ENCODE measurements at regions not wholly inside any gene's neighbourhood (a gene's known extent, or its start where the extent isn't known, plus 50 kb on each side); places are given as distances from the start of the nearest gene placed in this dataset.
"Not testable (repeated sequence)": the region's sequence is repeated elsewhere in the genome, so short reads cannot be mapped to it uniquely, and the experiment has no call there.

DNA sequence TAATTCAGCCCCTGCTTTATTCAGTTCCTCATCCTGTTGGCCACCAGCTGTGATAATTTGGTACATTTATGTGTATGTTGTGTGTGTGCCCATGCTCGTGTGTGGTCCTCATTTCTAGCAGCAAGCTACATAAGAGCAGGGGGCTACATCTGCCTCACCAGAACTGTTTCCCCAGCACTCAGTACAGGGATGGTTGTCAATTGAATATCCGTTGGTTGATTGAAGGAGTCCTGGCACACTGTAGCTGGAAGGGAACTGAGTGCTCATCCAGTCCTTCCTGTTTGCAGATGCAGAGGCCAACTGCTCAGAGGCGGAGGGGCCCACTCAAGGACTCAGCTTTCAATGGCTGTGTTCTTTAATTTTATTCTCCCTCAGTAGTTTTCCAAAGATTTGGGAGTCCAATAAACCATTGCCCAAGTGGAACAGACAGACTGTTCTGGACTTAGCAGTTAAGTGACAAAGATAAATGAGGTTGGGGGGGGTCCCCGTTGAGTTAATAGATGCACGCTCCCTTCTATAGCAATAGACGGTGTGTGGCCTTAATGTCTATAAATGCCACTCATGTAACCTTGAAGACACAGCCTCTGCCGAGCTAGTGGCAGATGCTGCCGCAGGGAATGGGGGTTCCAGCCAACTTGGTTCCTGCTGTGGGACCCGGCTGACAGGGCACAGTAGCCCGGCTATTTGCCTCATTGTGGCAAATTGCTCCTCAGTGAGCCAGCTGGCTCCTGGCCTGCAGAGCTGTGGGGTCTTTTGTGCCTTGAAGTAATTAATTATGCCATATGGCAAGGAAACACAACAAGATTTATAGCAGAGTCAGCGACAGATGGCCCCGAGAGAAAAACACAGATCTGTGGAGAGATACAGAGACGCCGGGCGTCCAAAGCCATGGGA, 71.4 kb upstream of the GRK3 start:
- DNase-seq, result peak; percentile 5

DNA sequence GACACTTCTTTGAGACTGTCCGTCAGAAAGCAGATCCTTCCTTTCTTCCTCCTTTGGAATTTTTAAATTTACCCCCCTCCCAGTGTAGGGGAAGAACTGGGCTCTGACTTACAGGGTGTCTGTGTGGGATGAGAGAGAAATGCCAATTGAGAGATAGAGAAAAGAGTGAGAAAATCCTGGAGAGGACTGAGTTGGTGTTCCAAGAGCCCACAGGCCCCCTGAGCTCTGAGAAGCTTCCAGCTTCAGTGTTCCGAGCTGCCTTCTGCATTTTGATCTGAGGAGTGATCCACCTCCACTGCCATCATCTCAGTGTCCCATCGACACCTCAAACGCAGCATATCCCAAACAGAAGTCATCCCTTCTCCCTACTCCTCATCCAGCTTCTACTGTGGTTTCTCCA, 70.7 kb upstream of the GRK3 start:
- no peak for DNase-seq

GRCh38 chr22:25494774-25495173, 69.7 kb upstream of the GRK3 start:
- no peak for DNase-seq

DNA sequence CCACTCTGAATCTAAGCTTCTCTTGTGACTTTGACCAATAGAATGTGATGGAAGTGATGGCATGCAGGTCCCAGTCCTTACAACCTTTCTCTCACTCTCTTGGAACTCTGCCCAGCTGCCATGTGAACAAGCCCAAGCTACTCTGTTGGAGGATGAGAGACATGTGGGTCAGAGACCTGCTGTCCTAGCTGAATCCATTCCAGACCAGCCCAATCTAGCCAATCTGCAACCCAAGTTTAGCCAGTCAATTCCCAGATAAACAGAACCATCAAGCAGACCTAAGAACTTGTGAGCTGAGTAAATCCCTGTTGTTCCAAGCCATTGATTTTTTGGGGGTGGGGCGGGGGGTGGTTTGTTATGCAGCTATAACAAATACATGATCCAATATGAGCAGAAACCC, 69.2 kb upstream of the GRK3 start:
- no peak for DNase-seq

- DNase-seq, result no peak
Measured at GRCh38 chr22:25496396-25497064, 67.9 kb upstream of the GRK3 start.

- no peak for DNase-seq
Measured at GRCh38 chr22:25497181-25497641, 67.3 kb upstream of the GRK3 start.

GRCh38 chr22:25497716-25498115, 66.8 kb upstream of the GRK3 start:
- no peak for DNase-seq

GRCh38 chr22:25500671-25501070, 63.8 kb upstream of the GRK3 start:
- DNase-seq, result not testable (repeated sequence)

- DNase-seq, result not testable (repeated sequence)
Measured at GRCh38 chr22:25504017-25504416, 60.5 kb upstream of the GRK3 start.

DNA sequence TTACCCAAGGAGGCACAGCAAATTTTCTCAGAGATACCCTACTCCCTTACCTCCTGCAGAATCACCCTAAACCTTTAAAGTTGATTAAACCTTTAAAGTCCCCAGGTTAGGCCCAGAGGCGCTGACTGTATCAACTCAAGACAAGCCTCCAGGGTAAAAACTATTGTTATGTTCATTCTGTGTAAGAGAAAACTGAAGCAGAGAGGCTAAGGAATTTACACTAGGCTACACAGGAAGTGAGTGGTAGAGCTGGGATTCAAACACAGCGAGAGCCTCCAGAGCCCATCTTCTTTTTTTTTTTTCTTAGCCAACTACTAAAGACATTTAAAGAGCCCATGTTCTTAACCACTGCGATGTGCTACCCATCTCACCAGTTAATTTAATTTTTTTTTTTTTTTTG, 56.3 kb upstream of the GRK3 start:
- no peak for DNase-seq

GRCh38 chr22:25508761-25509321, 55.6 kb upstream of the GRK3 start:
- no peak for DNase-seq

GRCh38 chr22:25509374-25509791, 55.1 kb upstream of the GRK3 start:
- DNase-seq, result no peak

DNA sequence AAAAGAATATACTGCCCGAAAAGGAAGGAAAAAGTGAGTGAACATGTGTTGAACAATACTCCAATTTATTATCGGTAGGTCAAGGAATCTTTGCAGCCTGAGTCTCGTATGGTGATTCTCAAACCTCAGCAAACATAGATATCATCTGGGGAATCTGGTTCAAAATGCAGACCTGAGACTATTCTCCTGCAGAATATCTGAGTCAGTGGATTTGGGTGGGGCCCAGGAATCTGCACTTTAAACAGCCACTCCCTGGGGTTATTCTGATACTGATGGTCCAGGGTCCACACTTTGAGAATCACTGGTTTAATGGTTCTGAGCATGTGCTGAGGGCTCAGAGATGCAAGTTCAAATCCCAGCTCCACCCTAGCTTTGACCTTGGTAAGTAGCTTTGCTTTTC, 53.6 kb upstream of the GRK3 start:
- DNase-seq, result no peak

- no peak for DNase-seq
Measured at GRCh38 chr22:25511725-25512124, 52.8 kb upstream of the GRK3 start.

- DNase-seq, result no peak
Measured at GRCh38 chr22:25514436-25515180, 49.9 kb upstream of the GRK3 start.

Measured in NCI-H748 treated with DMSO at 0.1 percent for 48 hours (cell line).